GM19238 (cell line): ENCODE measurements at regions not wholly inside any gene's neighbourhood (a gene's known extent, or its start where the extent isn't known, plus 50 kb on each side); places are given as distances from the start of the nearest gene placed in this dataset.
"Not testable (repeated sequence)": the region's sequence is repeated elsewhere in the genome, so short reads cannot be mapped to it uniquely, and the experiment has no call there.

ENCODE experiments used
- DNase-seq: peaks from one replicate; pipeline ENCODE4 v3.0.0; 2011; ENCODE audit warnings: low spot score; ENCODE audit not compliant: insufficient read length

GRCh38 chr5:112026879-112027278 is 269.9 kb upstream of the NREP start:
- DNase-seq: not testable (repeated sequence)

GRCh38 chr5:112025757-112026156 is 268.8 kb upstream of the NREP start:
- no peak for DNase-seq

GRCh38 chr5:112024769-112025168 is 267.8 kb upstream of the NREP start:
- no peak for DNase-seq

- DNase-seq: no peak
These were observed 267.2 kb upstream of the NREP start for GRCh38 chr5:112024221-112024620.

- no peak for DNase-seq
These were observed 266.8 kb upstream of the NREP start for GRCh38 chr5:112023766-112024165.

GRCh38 chr5:112018846-112019245 is 261.9 kb upstream of the NREP start:
- no peak for DNase-seq

- DNase-seq: no peak
These were observed 260.0 kb upstream of the NREP start for GRCh38 chr5:112016980-112017379.

- DNase-seq: no peak
These were observed 257.9 kb upstream of the NREP start for GRCh38 chr5:112014783-112015395.

- no peak for DNase-seq
These were observed 256.7 kb upstream of the NREP start for GRCh38 chr5:112013660-112014059.

GRCh38 chr5:112012104-112012503 is 255.1 kb upstream of the NREP start:
- DNase-seq: no peak

- DNase-seq: no peak
These were observed 253.5 kb upstream of the NREP start for GRCh38 chr5:112010475-112010874.

GRCh38 chr5:112006721-112007120 is 249.7 kb upstream of the NREP start:
- no peak for DNase-seq

- no peak for DNase-seq
These were observed 248.6 kb upstream of the NREP start for GRCh38 chr5:112005623-112005930.

GRCh38 chr5:112004867-112005622 is 248.1 kb upstream of the NREP start:
- DNase-seq: no peak

- no peak for DNase-seq
These were observed 245.4 kb upstream of the NREP start for GRCh38 chr5:112002376-112002775.

- DNase-seq: no peak
These were observed 242.3 kb upstream of the NREP start for GRCh38 chr5:111999286-111999685.

- DNase-seq: no peak
These were observed 241.9 kb upstream of the NREP start for GRCh38 chr5:111998871-111999270.

GRCh38 chr5:111997711-111998110 is 240.7 kb upstream of the NREP start:
- no peak for DNase-seq

GRCh38 chr5:111997308-111997707 is 240.3 kb upstream of the NREP start:
- DNase-seq: no peak

GRCh38 chr5:111996574-111996973 is 239.6 kb upstream of the NREP start:
- DNase-seq: no peak

- DNase-seq: no peak
These were observed 238.7 kb upstream of the NREP start for GRCh38 chr5:111995701-111996100.

- DNase-seq: no peak
These were observed 236.2 kb upstream of the NREP start for GRCh38 chr5:111993242-111993641.

GRCh38 chr5:111984044-111984443 is 227.1 kb upstream of the NREP start:
- DNase-seq: peak; percentile 5
